Neural progenitor cell (in vitro differentiated cells): ENCODE measurements at regions not wholly inside any gene's neighbourhood (a gene's known extent, or its start where the extent isn't known, plus 50 kb on each side); places are given as distances from the start of the nearest gene placed in this dataset.

Experiments
- DNase-seq: peaks from one replicate; pipeline ENCODE4 v3.0.0-alpha.2; 2016; ENCODE audit warnings: low spot score
- H2AFZ ChIP-seq: fragments of 200-600 bp; sonication (generic); replicated peaks from 2 replicates; pipeline ENCODE4 v1.6.1; 2016; ENCODE audit warnings: antibody characterized with exemption
- H3F3A ChIP-seq: fragments of 200-600 bp; sonication (generic); 2 replicates; pipeline ENCODE4 v1.6.1; 2016; ENCODE audit warnings: antibody characterized with exemption, low read depth
- H3K27ac ChIP-seq: fragments of 200-600 bp; sonication (generic); 2 replicates; pipeline ENCODE4 v1.5.1; 2016; ENCODE audit warnings: mild to moderate bottlenecking
- H3K27me3 ChIP-seq: fragments of 200-600 bp; sonication (generic); 2 replicates; pipeline ENCODE4 v1.6.1; 2016; ENCODE audit warnings: mild to moderate bottlenecking, moderate library complexity
- H3K36me3 ChIP-seq: fragments of 200-600 bp; sonication (generic); 2 replicates; pipeline ENCODE4 v1.5.1; 2016
- H3K4me1 ChIP-seq: fragments of 200-600 bp; sonication (generic); 2 replicates; pipeline ENCODE4 v1.6.1; 2016; ENCODE audit warnings: mixed run types
- H3K4me2 ChIP-seq: fragments of 200-600 bp; sonication (generic); 2 replicates; pipeline ENCODE4 v1.6.1; 2016
- H3K4me3 ChIP-seq: fragments of 200-600 bp; sonication (generic); 2 replicates; pipeline ENCODE4 v1.5.1; 2016
- H3K79me2 ChIP-seq: fragments of 200-600 bp; sonication (generic); 2 replicates; pipeline ENCODE4 v1.6.1; 2016; ENCODE audit warnings: low read depth
- H3K9ac ChIP-seq: fragments of 200-600 bp; sonication (generic); 2 replicates; pipeline ENCODE4 v1.6.1; 2016
- H3K9me3 ChIP-seq: fragments of 200-600 bp; sonication (generic); 2 replicates; pipeline ENCODE4 v1.5.1; 2016; ENCODE audit warnings: low read depth
- H4K20me1 ChIP-seq: fragments of 200-600 bp; sonication (generic); 2 replicates; pipeline ENCODE4 v1.6.1; 2016; ENCODE audit warnings: low read depth
- H3K27ac Mint-ChIP-seq: 3 replicates; pipeline ENCODE4 v1.8.0; 2021; ENCODE audit warnings: mixed read lengths
- H3K27me3 Mint-ChIP-seq: 2 replicates; pipeline ENCODE4 v1.8.0; 2022; ENCODE audit warnings: low read depth, mild to moderate bottlenecking, inconsistent platforms, moderate library complexity, mixed read lengths; ENCODE audit not compliant: insufficient read depth
- H3K36me3 Mint-ChIP-seq: 3 replicates; pipeline ENCODE4 v1.8.0; 2021; ENCODE audit warnings: mixed read lengths
- H3K4me1 Mint-ChIP-seq: 3 replicates; pipeline ENCODE4 v1.8.0; 2021; ENCODE audit warnings: mixed read lengths
- H3K4me3 Mint-ChIP-seq: 3 replicates; pipeline ENCODE4 v1.8.0; 2021; ENCODE audit warnings: mild to moderate bottlenecking, moderate library complexity, mixed read lengths
- H3K9me3 Mint-ChIP-seq: 3 replicates; pipeline ENCODE4 v1.8.0; 2020; ENCODE audit warnings: mixed read lengths
- CTCF ChIP-seq: fragments of 200-600 bp; sonication (generic); IDR thresholded peaks from 2 replicates; pipeline ENCODE4 v1.5.1; 2017; ENCODE audit warnings: antibody characterized with exemption, mild to moderate bottlenecking
- EZH2 ChIP-seq: fragments of 200-600 bp; sonication (generic); IDR thresholded peaks from 2 replicates; pipeline ENCODE4 v1.6.1; 2017; ENCODE audit warnings: antibody characterized with exemption, mild to moderate bottlenecking, moderate library complexity
- EZH2phosphoT487 ChIP-seq: fragments of 200-600 bp; sonication (generic); IDR thresholded peaks from 2 replicates; pipeline ENCODE4 v1.6.1; 2017; ENCODE audit warnings: antibody characterized with exemption

GRCh38 chr21:18151046-18151445 is 93.6 kb upstream of the CHODL start:
- Histone ChIP-seq H3K27ac (no peak overlapping the region), H3K9ac (no peak overlapping the region), H3K9me3 (no peaks in the 10 kb centered on the region), H4K20me1 (no peaks in the 10 kb centered on the region), H3K79me2 (no peaks in the 10 kb centered on the region), H3K36me3 (no peaks in the 10 kb centered on the region), H3K4me2 (no peak overlapping the region), H2AFZ (no peak overlapping the region), H3K4me3 (no peak overlapping the region), H3K27me3 (no peaks in the 10 kb centered on the region), H3F3A (no peaks in the 10 kb centered on the region), H3K4me1 (peaks cover 10% of the 10 kb centered on the region)
- H3K9me3 Mint-ChIP-seq = peaks cover 6% of the 10 kb centered on the region
- no peak overlapping the region for H3K4me3 Mint-ChIP-seq
- no peak for DNase-seq
- no peak for TF ChIP-seq EZH2
- TF ChIP-seq EZH2phosphoT487 = no peak
- no peak for TF ChIP-seq CTCF
- H3K27me3 Mint-ChIP-seq = no peaks in the 10 kb centered on the region
- no peak overlapping the region for H3K27ac Mint-ChIP-seq
- peaks cover 8% of the 10 kb centered on the region for H3K4me1 Mint-ChIP-seq
- H3K36me3 Mint-ChIP-seq = no peaks in the 10 kb centered on the region

GRCh38 chr21:18148401-18148800 is 96.2 kb upstream of the CHODL start:
- no peak overlapping the region for H3K27ac Mint-ChIP-seq
- no peaks in the 10 kb centered on the region for H3K4me1 Mint-ChIP-seq
- Histone ChIP-seq H3K79me2 (no peaks in the 10 kb centered on the region), H3F3A (no peaks in the 10 kb centered on the region), H3K27me3 (no peaks in the 10 kb centered on the region), H3K4me3 (no peak overlapping the region), H3K27ac (no peak overlapping the region), H3K4me1 (no peaks in the 10 kb centered on the region), H3K9me3 (no peaks in the 10 kb centered on the region), H2AFZ (no peak overlapping the region), H3K4me2 (no peak overlapping the region), H4K20me1 (no peaks in the 10 kb centered on the region), H3K36me3 (no peaks in the 10 kb centered on the region), H3K9ac (no peak overlapping the region)
- no peak for DNase-seq
- no peak overlapping the region for H3K4me3 Mint-ChIP-seq
- H3K27me3 Mint-ChIP-seq = no peaks in the 10 kb centered on the region
- TF ChIP-seq EZH2phosphoT487 = no peak
- TF ChIP-seq CTCF = no peak
- TF ChIP-seq EZH2 = no peak
- H3K36me3 Mint-ChIP-seq = no peaks in the 10 kb centered on the region
- H3K9me3 Mint-ChIP-seq = peaks cover 8% of the 10 kb centered on the region

GRCh38 chr21:18147678-18148077 is 97.0 kb upstream of the CHODL start:
- H2AFZ ChIP-seq = no peak overlapping the region
- no peaks in the 10 kb centered on the region for H3K36me3 Mint-ChIP-seq
- H3K36me3 ChIP-seq = no peaks in the 10 kb centered on the region
- no peak overlapping the region for H3K9ac ChIP-seq
- H3K27ac Mint-ChIP-seq = no peak overlapping the region
- H3K4me1 Mint-ChIP-seq = no peaks in the 10 kb centered on the region
- no peaks in the 10 kb centered on the region for H3K4me1 ChIP-seq
- no peak overlapping the region for H3K4me3 ChIP-seq
- H3F3A ChIP-seq = no peaks in the 10 kb centered on the region
- no peak for DNase-seq
- no peaks in the 10 kb centered on the region for H3K9me3 ChIP-seq
- no peaks in the 10 kb centered on the region for H3K27me3 Mint-ChIP-seq
- H3K27ac ChIP-seq = no peak overlapping the region
- H3K4me3 Mint-ChIP-seq = no peak overlapping the region
- no peaks in the 10 kb centered on the region for H3K79me2 ChIP-seq
- peaks cover 8% of the 10 kb centered on the region for H3K9me3 Mint-ChIP-seq
- no peak for TF ChIP-seq CTCF
- no peak for TF ChIP-seq EZH2phosphoT487
- no peak for TF ChIP-seq EZH2
- no peaks in the 10 kb centered on the region for H4K20me1 ChIP-seq
- no peak overlapping the region for H3K4me2 ChIP-seq
- H3K27me3 ChIP-seq = no peaks in the 10 kb centered on the region

GRCh38 chr21:18146820-18147219 is 97.8 kb upstream of the CHODL start:
- Mint-ChIP-seq H3K27ac (no peak overlapping the region), H3K27me3 (no peaks in the 10 kb centered on the region), H3K9me3 (peaks cover 8% of the 10 kb centered on the region), H3K36me3 (no peaks in the 10 kb centered on the region), H3K4me1 (no peaks in the 10 kb centered on the region), H3K4me3 (no peak overlapping the region)
- no peaks in the 10 kb centered on the region for H3K4me1 ChIP-seq
- TF ChIP-seq EZH2phosphoT487 = no peak
- TF ChIP-seq CTCF = no peak
- TF ChIP-seq EZH2 = no peak
- H3F3A ChIP-seq = no peaks in the 10 kb centered on the region
- no peak overlapping the region for H3K27ac ChIP-seq
- no peak overlapping the region for H3K4me3 ChIP-seq
- no peak overlapping the region for H3K9ac ChIP-seq
- no peak overlapping the region for H2AFZ ChIP-seq
- no peaks in the 10 kb centered on the region for H4K20me1 ChIP-seq
- no peaks in the 10 kb centered on the region for H3K36me3 ChIP-seq
- H3K9me3 ChIP-seq = no peaks in the 10 kb centered on the region
- no peaks in the 10 kb centered on the region for H3K27me3 ChIP-seq
- DNase-seq = no peak
- no peak overlapping the region for H3K4me2 ChIP-seq
- no peaks in the 10 kb centered on the region for H3K79me2 ChIP-seq
